ENCODE measurements at regions not wholly inside any gene's neighbourhood (a gene's known extent, or its start where the extent isn't known, plus 50 kb on each side); places are given as distances from the start of the nearest gene placed in this dataset.

DNA sequence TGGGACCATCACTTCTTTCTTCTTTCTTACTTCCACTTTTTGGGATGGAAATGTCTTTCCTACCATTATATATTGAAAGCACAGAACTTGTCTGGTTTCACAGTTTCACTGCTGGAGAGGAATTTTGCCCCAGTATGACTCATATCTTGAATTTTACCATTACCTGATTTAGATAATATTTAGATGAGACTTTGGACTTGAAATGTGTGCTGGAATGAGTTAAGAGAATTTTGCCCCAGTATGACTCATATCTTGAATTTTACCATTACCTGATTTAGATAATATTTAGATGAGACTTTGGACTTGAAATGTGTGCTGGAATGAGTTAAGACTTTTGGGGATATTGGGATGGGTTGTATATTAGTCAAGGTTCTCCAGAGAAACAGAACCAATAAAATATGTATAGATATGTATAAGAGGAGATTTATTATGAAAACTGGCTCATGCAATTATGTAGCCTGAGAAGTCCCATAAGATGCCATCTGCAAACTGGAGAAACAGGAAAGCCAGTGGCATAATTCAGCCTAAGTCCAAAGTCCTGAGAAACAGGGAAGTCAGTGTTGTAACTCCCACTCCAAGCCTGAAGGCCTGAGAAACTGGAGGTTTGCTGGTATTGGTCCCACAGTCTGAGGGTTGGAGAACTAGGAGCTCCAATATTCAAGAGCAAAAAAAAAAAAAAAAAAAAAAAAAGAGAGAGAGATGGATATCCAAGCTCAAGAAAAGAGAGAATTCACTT lies 1029.2 kb downstream of the EPHA3 start:
- TF ChIP-seq, protein P1, sequence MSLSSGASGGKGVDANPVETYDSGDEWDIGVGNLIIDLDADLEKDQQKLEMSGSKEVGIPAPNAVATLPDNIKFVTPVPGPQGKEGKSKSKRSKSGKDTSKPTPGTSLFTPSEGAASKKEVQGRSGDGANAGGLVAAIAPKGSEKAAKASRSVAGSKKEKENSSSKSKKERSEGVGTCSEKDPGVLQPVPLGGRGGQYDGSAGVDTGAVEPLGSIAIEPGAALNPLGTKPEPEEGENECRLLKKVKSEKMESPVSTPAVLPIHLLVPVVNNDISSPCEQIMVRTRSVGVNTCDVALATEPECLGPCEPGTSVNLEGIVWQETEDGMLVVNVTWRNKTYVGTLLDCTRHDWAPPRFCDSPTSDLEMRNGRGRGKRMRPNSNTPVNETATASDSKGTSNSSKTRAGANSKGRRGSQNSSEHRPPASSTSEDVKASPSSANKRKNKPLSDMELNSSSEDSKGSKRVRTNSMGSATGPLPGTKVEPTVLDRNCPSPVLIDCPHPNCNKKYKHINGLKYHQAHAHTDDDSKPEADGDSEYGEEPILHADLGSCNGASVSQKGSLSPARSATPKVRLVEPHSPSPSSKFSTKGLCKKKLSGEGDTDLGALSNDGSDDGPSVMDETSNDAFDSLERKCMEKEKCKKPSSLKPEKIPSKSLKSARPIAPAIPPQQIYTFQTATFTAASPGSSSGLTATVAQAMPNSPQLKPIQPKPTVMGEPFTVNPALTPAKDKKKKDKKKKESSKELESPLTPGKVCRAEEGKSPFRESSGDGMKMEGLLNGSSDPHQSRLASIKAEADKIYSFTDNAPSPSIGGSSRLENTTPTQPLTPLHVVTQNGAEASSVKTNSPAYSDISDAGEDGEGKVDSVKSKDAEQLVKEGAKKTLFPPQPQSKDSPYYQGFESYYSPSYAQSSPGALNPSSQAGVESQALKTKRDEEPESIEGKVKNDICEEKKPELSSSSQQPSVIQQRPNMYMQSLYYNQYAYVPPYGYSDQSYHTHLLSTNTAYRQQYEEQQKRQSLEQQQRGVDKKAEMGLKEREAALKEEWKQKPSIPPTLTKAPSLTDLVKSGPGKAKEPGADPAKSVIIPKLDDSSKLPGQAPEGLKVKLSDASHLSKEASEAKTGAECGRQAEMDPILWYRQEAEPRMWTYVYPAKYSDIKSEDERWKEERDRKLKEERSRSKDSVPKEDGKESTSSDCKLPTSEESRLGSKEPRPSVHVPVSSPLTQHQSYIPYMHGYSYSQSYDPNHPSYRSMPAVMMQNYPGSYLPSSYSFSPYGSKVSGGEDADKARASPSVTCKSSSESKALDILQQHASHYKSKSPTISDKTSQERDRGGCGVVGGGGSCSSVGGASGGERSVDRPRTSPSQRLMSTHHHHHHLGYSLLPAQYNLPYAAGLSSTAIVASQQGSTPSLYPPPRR (CRISPR knock-in tag; IDR thresholded peaks at IDR 0.05; ENCODE audit: borderline replicate concordance), result no peak
- TF ChIP-seq EZH2 (IDR thresholded peaks at IDR 0.05; ENCODE audit: borderline replicate concordance, low read depth, low read length), result no peak
- no peak for TF ChIP-seq POLR2AphosphoS5 (IDR thresholded peaks at IDR 0.05; ENCODE audit: control insufficient read depth, insufficient read depth, low read depth, low read length)
- TF ChIP-seq ZNF212 (CRISPR knock-in tag; IDR thresholded peaks at IDR 0.05), result no peak
